Calu3 (cell line): ENCODE measurements at regions not wholly inside any gene's neighbourhood (a gene's known extent, or its start where the extent isn't known, plus 50 kb on each side); places are given as distances from the start of the nearest gene placed in this dataset.

Experiments used
- BruUV-seq: library from RNA; stranded (reverse); fragments of 400-500 nt; replicated peaks from 2 replicates; lab custom pipeline; 2021; lab: Mats Ljungman, UMichigan
- CTCF ChIA-PET: fragments of 300-600 bp; sonication (Branson Sonifier 250); formaldehyde crosslinking; loops from one replicate; lab custom pipeline; 2022; ENCODE audit warnings: antibody characterized with exemption; lab: Charles Lee
- DNase-seq: peaks from one replicate; pipeline ENCODE4 v3.0.0; 2022
- H3K27ac Mint-ChIP-seq: one replicate; pipeline ENCODE4 v1.8.0; 2022; ENCODE audit warnings: mixed read lengths; ENCODE audit not compliant: unreplicated experiment
- H3K27me3 Mint-ChIP-seq: one replicate; pipeline ENCODE4 v1.8.0; 2022; ENCODE audit warnings: mixed read lengths; ENCODE audit not compliant: unreplicated experiment
- H3K36me3 Mint-ChIP-seq: one replicate; pipeline ENCODE4 v1.8.0; 2022; ENCODE audit warnings: mild to moderate bottlenecking, moderate library complexity, mixed read lengths; ENCODE audit not compliant: insufficient read depth, unreplicated experiment
- H3K4me1 Mint-ChIP-seq: one replicate; pipeline ENCODE4 v1.8.0; 2022; ENCODE audit warnings: mild to moderate bottlenecking, low read depth, mixed read lengths; ENCODE audit not compliant: unreplicated experiment
- H3K4me3 Mint-ChIP-seq: one replicate; pipeline ENCODE4 v1.8.0; 2022; ENCODE audit warnings: mild to moderate bottlenecking, low read depth, moderate library complexity, mixed read lengths; ENCODE audit not compliant: unreplicated experiment
- H3K9me3 Mint-ChIP-seq: one replicate; pipeline ENCODE4 v1.8.0; 2022; ENCODE audit warnings: low read depth, mixed read lengths; ENCODE audit not compliant: unreplicated experiment
- intact Hi-C: fragments of 100-400 bp; cut with micrococcal nuclease; formaldehyde crosslinking; loops from one replicate; pipeline ENCODE4 v1.10.0; 2022; ENCODE audit not compliant: unreplicated experiment
- TF ChIP-seq, protein P1 (sequence below): fragments of 200-600 bp; IDR thresholded peaks from one replicate; pipeline ENCODE4 v1.8.0; 2022; ENCODE audit warnings: antibody characterized with exemption; ENCODE audit not compliant: unreplicated experiment

DNA sequence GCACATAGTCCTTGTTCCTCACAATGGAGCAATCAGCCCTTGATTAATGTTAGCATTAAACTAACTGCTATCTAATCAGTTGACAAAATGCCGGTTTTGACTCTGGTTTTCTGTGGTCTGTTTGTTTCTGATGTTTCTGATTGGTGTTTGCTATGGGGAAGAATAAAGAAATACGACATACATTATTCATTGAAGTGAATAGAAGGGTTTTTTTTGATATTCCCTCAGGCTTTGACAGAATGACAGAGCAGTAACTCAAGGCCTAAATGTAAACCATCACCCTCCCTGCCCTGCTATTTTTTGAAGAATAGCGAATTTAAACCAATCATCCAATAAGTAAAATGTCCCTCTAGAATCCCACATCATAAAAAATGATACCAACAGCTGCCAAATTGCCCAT is 65.5 kb upstream of the HS3ST1 start:
- DNase-seq = no peak
- CTCF ChIA-PET = interaction anchor here (0.7 kb wide), 1 partner anchor 51 kb away, joined by 3 read pairs; no protein-coding TSS in a partner anchor
- Mint-ChIP-seq H3K36me3 (peaks cover 6% of the 10 kb centered on the region), H3K27ac (peak overlapping the region; percentile 93), H3K27me3 (no peaks in the 10 kb centered on the region), H3K4me1 (peaks cover 63% of the 10 kb centered on the region), H3K9me3 (peaks cover 3% of the 10 kb centered on the region), H3K4me3 (no peak overlapping the region)
- no TSS peak for BruUV-seq
- intact Hi-C loops = no loop called here
- TF ChIP-seq, protein P1, sequence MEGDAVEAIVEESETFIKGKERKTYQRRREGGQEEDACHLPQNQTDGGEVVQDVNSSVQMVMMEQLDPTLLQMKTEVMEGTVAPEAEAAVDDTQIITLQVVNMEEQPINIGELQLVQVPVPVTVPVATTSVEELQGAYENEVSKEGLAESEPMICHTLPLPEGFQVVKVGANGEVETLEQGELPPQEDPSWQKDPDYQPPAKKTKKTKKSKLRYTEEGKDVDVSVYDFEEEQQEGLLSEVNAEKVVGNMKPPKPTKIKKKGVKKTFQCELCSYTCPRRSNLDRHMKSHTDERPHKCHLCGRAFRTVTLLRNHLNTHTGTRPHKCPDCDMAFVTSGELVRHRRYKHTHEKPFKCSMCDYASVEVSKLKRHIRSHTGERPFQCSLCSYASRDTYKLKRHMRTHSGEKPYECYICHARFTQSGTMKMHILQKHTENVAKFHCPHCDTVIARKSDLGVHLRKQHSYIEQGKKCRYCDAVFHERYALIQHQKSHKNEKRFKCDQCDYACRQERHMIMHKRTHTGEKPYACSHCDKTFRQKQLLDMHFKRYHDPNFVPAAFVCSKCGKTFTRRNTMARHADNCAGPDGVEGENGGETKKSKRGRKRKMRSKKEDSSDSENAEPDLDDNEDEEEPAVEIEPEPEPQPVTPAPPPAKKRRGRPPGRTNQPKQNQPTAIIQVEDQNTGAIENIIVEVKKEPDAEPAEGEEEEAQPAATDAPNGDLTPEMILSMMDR = no peak

DNA sequence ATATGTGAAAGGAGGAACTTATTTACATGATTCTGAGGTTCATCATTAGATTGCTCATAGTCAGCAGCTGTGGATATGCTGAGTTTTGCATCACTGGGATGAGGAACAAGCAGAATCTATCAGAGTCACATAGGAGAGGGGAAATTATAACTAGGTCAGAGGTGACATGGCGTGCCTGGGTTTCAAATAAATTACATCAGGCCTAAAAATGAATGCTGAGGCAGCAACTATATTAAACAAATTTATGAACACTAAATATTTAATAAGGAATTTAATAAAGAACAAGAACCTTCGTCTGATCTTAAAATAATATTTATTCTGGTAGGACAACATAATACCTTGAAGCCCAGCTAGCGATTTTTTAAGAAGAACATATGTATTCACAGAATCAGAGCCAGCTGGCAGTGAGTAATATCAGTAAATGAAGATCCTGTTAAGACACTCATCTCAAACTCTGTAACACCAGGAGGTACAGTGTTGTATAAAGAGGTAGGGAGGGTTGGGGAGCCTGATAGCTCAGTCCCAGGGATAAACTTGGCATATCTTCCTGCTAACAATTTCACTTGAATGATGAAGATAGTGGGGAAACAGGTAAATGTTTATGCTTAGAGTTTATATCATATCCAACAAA is 60.9 kb upstream of the HS3ST1 start:
- Mint-ChIP-seq H3K9me3 (peaks cover 3% of the 10 kb centered on the region), H3K4me1 (peaks cover 46% of the 10 kb centered on the region), H3K27me3 (no peaks in the 10 kb centered on the region), H3K36me3 (no peaks in the 10 kb centered on the region), H3K27ac (no peak overlapping the region), H3K4me3 (no peak overlapping the region)
- no peak for DNase-seq
- no TSS peak for BruUV-seq
- CTCF ChIA-PET = no interaction called here
- intact Hi-C loops = no loop called here
- TF ChIP-seq, protein P1 = no peak

DNA sequence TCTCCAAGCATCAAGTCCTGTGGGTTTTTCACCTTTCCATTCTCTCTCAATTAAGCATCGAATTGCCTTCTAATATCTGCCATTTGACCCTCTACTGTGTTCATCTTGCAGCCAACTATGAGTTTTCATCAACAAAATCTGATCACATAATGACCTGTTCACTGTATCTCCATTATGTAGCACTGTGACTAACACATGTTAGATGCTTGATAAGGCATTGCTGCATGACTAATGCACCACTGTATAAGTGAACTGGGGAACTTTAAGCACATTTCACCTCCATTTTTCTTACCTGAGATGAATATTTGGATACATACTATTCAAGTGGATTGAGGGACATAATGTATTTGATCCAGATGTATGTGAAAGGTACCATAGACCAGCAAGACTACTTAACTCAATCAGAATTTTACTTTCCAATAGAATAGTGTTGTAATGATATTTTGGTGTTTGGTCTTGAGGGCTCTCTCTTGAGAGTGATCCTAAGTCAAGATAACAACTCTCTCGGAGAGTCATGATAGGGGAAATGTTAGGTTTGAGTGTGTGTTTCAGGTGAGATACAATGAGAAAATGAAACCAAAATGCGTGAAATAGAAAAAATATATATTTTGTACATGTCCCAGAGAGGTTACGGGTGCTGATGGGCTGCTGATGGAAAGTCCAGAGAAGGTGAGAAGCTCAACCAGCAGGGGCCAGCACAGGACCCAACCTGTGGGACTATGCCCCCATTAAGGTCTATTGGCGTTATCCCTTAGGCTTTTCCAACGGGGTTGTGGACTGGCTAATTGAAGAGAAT is 60.2 kb upstream of the HS3ST1 start:
- Mint-ChIP-seq H3K9me3 (peaks cover 3% of the 10 kb centered on the region), H3K4me3 (no peak overlapping the region), H3K4me1 (peaks cover 46% of the 10 kb centered on the region), H3K27ac (peak overlapping the region; percentile 54), H3K36me3 (no peaks in the 10 kb centered on the region), H3K27me3 (no peaks in the 10 kb centered on the region)
- DNase-seq = no peak
- TF ChIP-seq, protein P1 = no peak
- intact Hi-C loops = no loop called here
- CTCF ChIA-PET = no interaction called here
- no TSS peak for BruUV-seq

DNA sequence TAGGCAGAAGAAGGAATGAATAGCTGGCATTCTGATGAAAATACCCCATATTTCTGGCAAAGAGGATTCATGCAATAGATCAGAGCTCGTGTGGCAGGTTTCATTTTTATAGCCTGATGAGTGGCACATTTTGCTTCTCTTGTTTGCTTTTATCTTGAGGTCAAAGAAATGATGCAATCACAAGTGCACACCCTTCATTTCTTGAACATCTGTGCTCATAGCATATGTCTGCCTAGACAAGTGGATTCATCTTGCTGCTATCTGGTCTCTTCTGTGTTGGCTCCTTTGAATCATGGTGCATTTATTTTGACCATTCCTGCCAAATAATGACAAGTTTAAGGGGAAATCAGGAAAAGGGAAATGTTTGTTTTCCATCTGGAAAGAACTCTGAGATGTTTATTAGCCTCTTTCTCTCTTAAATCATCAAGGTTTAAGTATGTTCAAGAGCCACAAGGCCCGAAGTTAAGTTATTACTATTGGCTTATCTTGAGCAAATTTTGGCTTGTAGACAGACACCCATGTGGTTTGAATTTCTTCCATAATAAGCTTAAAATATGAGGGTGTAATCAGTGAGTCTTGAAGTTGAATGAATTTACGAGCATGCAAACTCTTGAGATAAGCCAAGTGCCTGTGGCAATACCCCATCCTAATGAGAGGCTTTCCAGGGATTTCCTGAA is 59.3 kb upstream of the HS3ST1 start:
- intact Hi-C loops = no loop called here
- peak overlapping the region; percentile 54 for H3K27ac Mint-ChIP-seq

More for the DNA sequence above, 59.3 kb upstream of the HS3ST1 start:
- Mint-ChIP-seq H3K27me3 (no peaks in the 10 kb centered on the region), H3K4me1 (peaks cover 46% of the 10 kb centered on the region), H3K36me3 (no peaks in the 10 kb centered on the region), H3K4me3 (no peak overlapping the region), H3K9me3 (peaks cover 3% of the 10 kb centered on the region)
- BruUV-seq = no TSS peak
- no peak for DNase-seq
- TF ChIP-seq, protein P1 = no peak
- CTCF ChIA-PET = interaction anchor here (1.0 kb wide), 1 partner anchor 17 kb away, joined by 3 read pairs; no protein-coding TSS in a partner anchor
